GM19351 (cell line): ENCODE measurements at regions not wholly inside any gene's neighbourhood (a gene's known extent, or its start where the extent isn't known, plus 50 kb on each side); places are given as distances from the start of the nearest gene placed in this dataset.

Source experiments
- ATAC-seq: cut with Tn5 transposase; IDR thresholded peaks from one replicate; pipeline ENCODE4 v1.9.1; 2021; ENCODE audit warnings: mild to moderate bottlenecking, moderate library complexity; ENCODE audit not compliant: unreplicated experiment

- no peak for ATAC-seq
Measured at GRCh38 chr20:61014491-61014890, 237.6 kb upstream of the CDH4 start.

- ATAC-seq: no peak
Measured at GRCh38 chr20:61015602-61016001, 236.5 kb upstream of the CDH4 start.

GRCh38 chr20:61019322-61019721 lies 232.7 kb upstream of the CDH4 start:
- no peak for ATAC-seq

GRCh38 chr20:61023612-61024011 lies 228.4 kb upstream of the CDH4 start:
- no peak for ATAC-seq

- no peak for ATAC-seq
Measured at GRCh38 chr20:61024390-61024789, 227.7 kb upstream of the CDH4 start.

GRCh38 chr20:61025536-61025935 lies 226.5 kb upstream of the CDH4 start:
- ATAC-seq: no peak

- ATAC-seq: no peak
Measured at GRCh38 chr20:61026173-61026572, 225.9 kb upstream of the CDH4 start.

- ATAC-seq: no peak
Measured at GRCh38 chr20:61026731-61027130, 225.3 kb upstream of the CDH4 start.

GRCh38 chr20:61027218-61027617 lies 224.8 kb upstream of the CDH4 start:
- ATAC-seq: no peak

- no peak for ATAC-seq
Measured at GRCh38 chr20:61030130-61030529, 221.9 kb upstream of the CDH4 start.

- ATAC-seq: no peak
Measured at GRCh38 chr20:61031101-61031830, 220.8 kb upstream of the CDH4 start.

GRCh38 chr20:61037498-61037897 lies 214.6 kb upstream of the CDH4 start:
- no peak for ATAC-seq

- ATAC-seq: no peak
Measured at GRCh38 chr20:61041481-61041880, 210.6 kb upstream of the CDH4 start.

- ATAC-seq: no peak
Measured at GRCh38 chr20:61042506-61043385, 209.3 kb upstream of the CDH4 start.

GRCh38 chr20:61043681-61044080 lies 208.4 kb upstream of the CDH4 start:
- no peak for ATAC-seq

GRCh38 chr20:61044499-61044898 lies 207.6 kb upstream of the CDH4 start:
- ATAC-seq: no peak

GRCh38 chr20:61045091-61045490 lies 207.0 kb upstream of the CDH4 start:
- ATAC-seq: no peak

GRCh38 chr20:61045876-61046585 lies 206.0 kb upstream of the CDH4 start:
- ATAC-seq: no peak

- no peak for ATAC-seq
Measured at GRCh38 chr20:61046721-61047351, 205.2 kb upstream of the CDH4 start.

GRCh38 chr20:61047515-61047914 lies 204.5 kb upstream of the CDH4 start:
- no peak for ATAC-seq

GRCh38 chr20:61048302-61048701 lies 203.8 kb upstream of the CDH4 start:
- no peak for ATAC-seq
